AG10803 (cell line): ENCODE measurements at regions not wholly inside any gene's neighbourhood (a gene's known extent, or its start where the extent isn't known, plus 50 kb on each side); places are given as distances from the start of the nearest gene placed in this dataset.

Source experiments
- DNase-seq: peaks from one replicate; pipeline ENCODE4 v3.0.0; 2010; ENCODE audit warnings: low read depth
- H3K4me3 ChIP-seq: 2 replicates; pipeline ENCODE4 v1.5.1; 2011; ENCODE audit warnings: mild to moderate bottlenecking, low read length, control low read depth
- TF ChIP-seq, protein P1 (sequence below): conservative IDR thresholded peaks from 2 replicates; pipeline ENCODE4 v1.5.1; 2011; ENCODE audit warnings: mild to moderate bottlenecking, low read length, control low read depth, inconsistent platforms

DNA sequence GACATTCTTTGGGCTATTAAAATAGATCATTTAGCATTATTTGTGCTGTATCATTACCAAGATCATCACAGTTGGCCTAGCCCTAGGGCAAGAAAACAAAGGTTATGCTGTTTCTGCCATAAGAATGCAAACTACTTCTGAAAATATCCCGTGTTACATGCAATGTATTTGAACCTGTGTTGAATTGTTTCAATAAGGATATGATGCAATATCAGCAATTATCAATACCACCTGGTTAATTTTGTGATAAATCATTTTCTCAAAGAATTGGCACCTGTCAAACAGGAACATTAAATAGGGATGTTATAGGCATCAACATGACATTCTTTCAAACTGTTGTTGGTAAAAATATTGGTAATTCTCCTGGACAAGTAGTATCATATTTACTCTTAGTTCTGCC, 2002.0 kb upstream of the CDH9 start:
- DNase-seq, result no peak
- TF ChIP-seq, protein P1, sequence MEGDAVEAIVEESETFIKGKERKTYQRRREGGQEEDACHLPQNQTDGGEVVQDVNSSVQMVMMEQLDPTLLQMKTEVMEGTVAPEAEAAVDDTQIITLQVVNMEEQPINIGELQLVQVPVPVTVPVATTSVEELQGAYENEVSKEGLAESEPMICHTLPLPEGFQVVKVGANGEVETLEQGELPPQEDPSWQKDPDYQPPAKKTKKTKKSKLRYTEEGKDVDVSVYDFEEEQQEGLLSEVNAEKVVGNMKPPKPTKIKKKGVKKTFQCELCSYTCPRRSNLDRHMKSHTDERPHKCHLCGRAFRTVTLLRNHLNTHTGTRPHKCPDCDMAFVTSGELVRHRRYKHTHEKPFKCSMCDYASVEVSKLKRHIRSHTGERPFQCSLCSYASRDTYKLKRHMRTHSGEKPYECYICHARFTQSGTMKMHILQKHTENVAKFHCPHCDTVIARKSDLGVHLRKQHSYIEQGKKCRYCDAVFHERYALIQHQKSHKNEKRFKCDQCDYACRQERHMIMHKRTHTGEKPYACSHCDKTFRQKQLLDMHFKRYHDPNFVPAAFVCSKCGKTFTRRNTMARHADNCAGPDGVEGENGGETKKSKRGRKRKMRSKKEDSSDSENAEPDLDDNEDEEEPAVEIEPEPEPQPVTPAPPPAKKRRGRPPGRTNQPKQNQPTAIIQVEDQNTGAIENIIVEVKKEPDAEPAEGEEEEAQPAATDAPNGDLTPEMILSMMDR, result no peak
- no peak overlapping the region for H3K4me3 ChIP-seq

DNA sequence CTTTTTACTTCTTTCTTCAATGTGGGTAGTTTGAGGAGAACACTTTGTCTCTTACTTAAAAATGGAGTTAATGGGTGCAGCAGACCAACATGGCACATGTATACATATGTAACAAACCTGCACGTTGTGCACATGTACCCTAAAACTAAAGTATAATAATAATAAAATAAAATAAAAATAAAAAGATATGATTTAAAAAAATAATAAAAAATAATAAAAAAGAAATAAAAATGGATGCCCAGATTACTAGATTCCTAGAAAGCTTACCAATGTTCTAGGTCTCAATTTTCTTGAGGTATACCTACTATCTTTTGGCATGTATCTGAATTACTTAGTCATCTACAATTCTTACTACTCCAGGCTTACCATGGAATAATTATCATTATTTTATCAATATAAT, 2001.6 kb upstream of the CDH9 start:
- TF ChIP-seq, protein P1, result no peak

DNA sequence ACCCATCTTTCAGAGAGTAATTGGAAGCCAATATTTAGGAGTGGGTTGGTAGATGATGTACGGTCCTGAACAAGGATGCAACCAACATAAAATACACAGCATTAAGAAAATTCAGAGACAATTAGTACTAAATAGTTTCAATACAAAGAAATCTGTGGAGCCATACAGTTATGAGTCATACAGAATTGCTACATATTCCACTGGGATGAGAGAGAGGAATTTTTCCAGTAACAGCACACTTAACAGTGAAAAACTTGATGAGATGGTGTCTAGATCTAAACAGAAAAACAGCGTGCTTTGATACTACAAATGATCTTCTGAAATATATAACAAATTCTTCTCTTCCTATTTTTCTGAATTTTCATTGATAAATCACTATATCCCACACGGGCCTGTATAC, 1999.3 kb upstream of the CDH9 start:
- H3K4me3 ChIP-seq, result no peak overlapping the region
- TF ChIP-seq, protein P1, result no peak
- no peak for DNase-seq

More for the DNA sequence above, 2001.6 kb upstream of the CDH9 start:
- no peak overlapping the region for H3K4me3 ChIP-seq
- no peak for DNase-seq

DNA sequence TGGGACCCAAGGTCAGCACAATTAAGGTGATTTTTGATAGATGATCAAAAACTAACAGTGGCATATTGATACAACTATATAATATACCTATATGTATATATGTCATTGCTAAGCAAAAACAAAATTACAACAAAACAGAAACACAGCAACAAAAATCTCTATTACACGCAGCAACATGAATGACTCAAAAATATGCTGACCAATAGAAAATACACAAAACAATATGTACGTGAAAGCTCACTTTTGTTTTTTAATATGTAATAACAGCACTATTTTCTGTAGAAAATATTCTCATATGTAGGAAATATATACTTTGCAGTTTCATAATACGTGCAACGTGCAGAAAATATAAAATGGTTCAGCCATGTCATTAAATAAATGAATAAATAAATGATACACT, 1985.7 kb upstream of the CDH9 start:
- no peak overlapping the region for H3K4me3 ChIP-seq
- no peak for DNase-seq
- TF ChIP-seq, protein P1, result no peak

DNA sequence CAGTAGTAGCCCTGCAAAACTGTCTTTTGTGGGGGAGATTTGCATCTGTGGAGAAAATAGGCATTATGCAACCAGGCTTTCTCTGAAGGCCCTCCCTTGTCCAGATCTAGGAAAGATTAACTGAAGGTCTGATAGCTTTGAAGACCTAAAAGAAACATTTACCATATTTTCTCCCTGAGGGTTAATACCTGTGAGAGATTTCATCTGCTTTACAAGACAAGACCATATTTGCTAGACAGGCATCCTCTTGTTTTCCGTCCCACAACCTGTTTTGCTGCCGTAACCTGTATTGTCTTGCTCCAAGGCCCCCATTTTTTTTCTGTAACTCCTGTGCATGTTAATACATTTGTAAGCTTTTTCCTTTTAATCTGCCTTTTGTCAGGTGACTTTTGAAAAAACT, 1985.2 kb upstream of the CDH9 start:
- TF ChIP-seq, protein P1, result no peak
- DNase-seq, result no peak
- no peak overlapping the region for H3K4me3 ChIP-seq

DNA sequence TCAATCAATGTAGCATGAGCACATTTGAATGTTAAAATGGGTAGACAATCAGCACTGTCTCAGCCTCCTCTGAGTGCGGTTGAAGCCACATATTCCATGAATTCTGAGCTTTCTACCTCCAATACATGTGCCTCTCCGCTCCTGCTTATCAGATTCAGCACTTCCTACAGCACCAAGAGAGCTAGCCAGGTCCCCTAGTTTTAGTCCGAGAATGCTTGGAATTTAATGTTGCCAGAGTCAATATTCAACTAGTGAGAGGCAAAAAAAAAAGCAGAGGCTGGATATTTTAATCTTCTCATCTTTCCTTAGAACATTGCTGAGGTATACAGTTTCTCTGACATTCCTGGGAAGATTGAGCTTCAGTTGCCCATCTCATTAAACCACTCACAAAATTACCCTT, 1979.1 kb upstream of the CDH9 start:
- H3K4me3 ChIP-seq, result no peak overlapping the region
- TF ChIP-seq, protein P1, result no peak
- DNase-seq, result no peak

DNA sequence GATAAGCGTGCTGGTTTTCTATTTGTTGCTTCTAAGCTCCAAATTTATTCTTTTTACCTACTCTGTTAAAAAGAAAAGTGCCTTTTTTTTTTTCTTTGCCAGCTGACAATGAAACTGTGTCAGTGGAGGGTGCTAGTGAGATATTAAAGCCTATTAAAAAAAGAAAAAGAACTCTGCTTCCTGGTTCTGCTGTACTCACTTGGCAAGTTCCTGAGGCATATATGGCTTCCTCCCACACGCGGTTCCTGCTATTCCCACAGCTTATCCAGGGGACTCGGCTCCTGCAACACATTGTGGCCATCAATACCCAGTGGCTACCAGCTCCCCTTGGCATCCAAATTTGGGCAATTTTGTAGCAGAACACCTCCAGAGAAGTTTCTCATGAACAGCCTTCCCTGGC, 1977.7 kb upstream of the CDH9 start:
- DNase-seq, result no peak
- no peak overlapping the region for H3K4me3 ChIP-seq
- TF ChIP-seq, protein P1, result no peak
